ENCODE measurements at regions not wholly inside any gene's neighbourhood (a gene's known extent, or its start where the extent isn't known, plus 50 kb on each side); places are given as distances from the start of the nearest gene placed in this dataset.

- DNase-seq (no peak), ATAC-seq (no peak)
- Histone ChIP-seq H3K9me3 (no peaks in the 10 kb centered on the region), H3K4me1 (no peaks in the 10 kb centered on the region), H3K4me3 (no peak overlapping the region), H3K27ac (no peak overlapping the region), H3K36me3 (no peaks in the 10 kb centered on the region), H3K27me3 (ENCODE audit: low read depth) (no peaks in the 10 kb centered on the region)
- TF ChIP-seq CTCF (IDR thresholded peaks at IDR 0.05) = no peak
- intact Hi-C loops (cut with DNase I) = no loop called here
These were observed 1589.5 kb upstream of the PIK3C3 start for GRCh38 chr18:40365526-40365925.

- intact Hi-C loops (cut with DNase I) = no loop called here
- no peak overlapping the region for H3K4me3 ChIP-seq
- DNase-seq = no peak
- H3K36me3 ChIP-seq = no peaks in the 10 kb centered on the region
- no peaks in the 10 kb centered on the region for H3K27me3 ChIP-seq (ENCODE audit: low read depth)
- no peaks in the 10 kb centered on the region for H3K4me1 ChIP-seq
- no peak for ATAC-seq
- TF ChIP-seq CTCF (IDR thresholded peaks at IDR 0.05) = no peak
- no peaks in the 10 kb centered on the region for H3K9me3 ChIP-seq
- no peak overlapping the region for H3K27ac ChIP-seq
These were observed 1594.5 kb upstream of the PIK3C3 start for GRCh38 chr18:40360558-40360957.

- ATAC-seq (no peak), DNase-seq (no peak)
- H3K27ac ChIP-seq = no peak overlapping the region
- no peaks in the 10 kb centered on the region for H3K27me3 ChIP-seq (ENCODE audit: low read depth)
- no peaks in the 10 kb centered on the region for H3K4me1 ChIP-seq
- no peak for TF ChIP-seq CTCF (IDR thresholded peaks at IDR 0.05)
- intact Hi-C loops (cut with DNase I) = no loop called here
- no peak overlapping the region for H3K4me3 ChIP-seq
- H3K9me3 ChIP-seq = no peaks in the 10 kb centered on the region
- H3K36me3 ChIP-seq = no peaks in the 10 kb centered on the region
These were observed 1597.5 kb upstream of the PIK3C3 start for GRCh38 chr18:40357536-40357935.

GRCh38 chr18:40356168-40356567 lies 1598.9 kb upstream of the PIK3C3 start:
- ATAC-seq (no peak), DNase-seq (no peak)
- no peaks in the 10 kb centered on the region for H3K27me3 ChIP-seq (ENCODE audit: low read depth)
- H3K27ac ChIP-seq = no peak overlapping the region
- TF ChIP-seq CTCF (IDR thresholded peaks at IDR 0.05) = no peak
- H3K4me1 ChIP-seq = no peaks in the 10 kb centered on the region
- intact Hi-C loops (cut with DNase I) = no loop called here
- no peaks in the 10 kb centered on the region for H3K36me3 ChIP-seq
- H3K9me3 ChIP-seq = no peaks in the 10 kb centered on the region
- no peak overlapping the region for H3K4me3 ChIP-seq

GRCh38 chr18:40355726-40356125 lies 1599.3 kb upstream of the PIK3C3 start:
- Histone ChIP-seq H3K9me3 (no peaks in the 10 kb centered on the region), H3K27ac (no peak overlapping the region), H3K4me1 (no peaks in the 10 kb centered on the region), H3K27me3 (ENCODE audit: low read depth) (no peaks in the 10 kb centered on the region), H3K4me3 (no peak overlapping the region), H3K36me3 (no peaks in the 10 kb centered on the region)
- ATAC-seq (no peak), DNase-seq (no peak)
- intact Hi-C loops (cut with DNase I) = no loop called here
- TF ChIP-seq CTCF (IDR thresholded peaks at IDR 0.05) = no peak

GRCh38 chr18:40348196-40348595 lies 1606.8 kb upstream of the PIK3C3 start:
- ATAC-seq (no peak), DNase-seq (no peak)
- Histone ChIP-seq H3K36me3 (no peaks in the 10 kb centered on the region), H3K4me3 (no peak overlapping the region), H3K9me3 (no peaks in the 10 kb centered on the region), H3K27ac (no peak overlapping the region), H3K27me3 (ENCODE audit: low read depth) (no peaks in the 10 kb centered on the region), H3K4me1 (no peaks in the 10 kb centered on the region)
- no peak for TF ChIP-seq CTCF (IDR thresholded peaks at IDR 0.05)
- intact Hi-C loops (cut with DNase I) = no loop called here
